ENCODE measurements at regions not wholly inside any gene's neighbourhood (a gene's known extent, or its start where the extent isn't known, plus 50 kb on each side); places are given as distances from the start of the nearest gene placed in this dataset.
"Not testable (repeated sequence)": the region's sequence is repeated elsewhere in the genome, so short reads cannot be mapped to it uniquely, and the experiment has no call there.

DNA sequence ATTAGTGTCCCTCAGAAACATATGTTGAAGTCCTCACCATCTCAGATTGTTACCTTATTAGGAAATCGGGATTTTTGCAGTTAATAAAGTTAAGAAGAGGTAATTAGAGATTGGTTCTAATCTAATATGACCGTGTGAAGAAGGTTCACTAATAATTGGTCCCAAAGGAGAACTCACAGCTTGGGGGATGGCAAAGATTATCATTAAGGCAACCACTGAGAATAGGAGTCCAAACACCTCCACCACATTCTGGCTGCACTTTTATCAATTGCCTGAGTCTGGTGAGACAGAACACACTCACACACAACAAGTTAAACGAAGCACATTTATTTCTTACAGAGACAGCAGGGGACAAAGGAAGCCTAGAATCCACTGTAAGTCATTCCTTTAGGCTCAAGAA, 94.9 kb upstream of the PRDM9 start:
- Histone ChIP-seq H3K4me3 (ENCODE audit: low read depth, low read length) (no peak overlapping the region), H3K4me1 (ENCODE audit: control insufficient read depth, insufficient read depth, low read length, unreplicated experiment) (no peaks in the 10 kb centered on the region), H2AFZ (ENCODE audit: low read length, unreplicated experiment) (no peak overlapping the region), H3K27ac (ENCODE audit: low read depth, low read length) (no peak overlapping the region), H3K36me3 (ENCODE audit: insufficient read depth, low read length) (no peaks in the 10 kb centered on the region), H3K27me3 (ENCODE audit: insufficient read depth, low read length) (no peaks in the 10 kb centered on the region), H3K79me2 (ENCODE audit: control insufficient read depth, insufficient read depth, low read length, unreplicated experiment) (no peaks in the 10 kb centered on the region)

DNA sequence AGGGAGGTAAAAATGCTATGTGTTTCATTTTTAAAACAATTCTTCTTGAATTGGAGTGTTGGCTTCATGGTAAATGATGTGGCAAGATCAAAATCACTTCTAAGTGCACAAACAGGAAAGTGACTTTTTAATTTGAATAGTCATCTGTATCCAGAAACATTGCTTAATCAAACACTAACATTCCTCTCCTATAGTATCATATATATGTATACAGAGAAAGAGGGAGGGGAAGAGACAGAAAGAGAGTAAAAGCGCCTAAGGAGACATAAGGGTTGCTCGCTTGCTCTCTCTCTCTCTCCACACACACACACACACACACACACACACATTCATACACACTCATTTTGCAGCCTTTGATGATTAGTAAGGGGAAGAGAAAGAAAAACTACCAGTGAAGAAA, 95.4 kb upstream of the PRDM9 start:
- H3K36me3 ChIP-seq (ENCODE audit: insufficient read depth, low read length) = no peaks in the 10 kb centered on the region
- no peak overlapping the region for H2AFZ ChIP-seq (ENCODE audit: low read length, unreplicated experiment)
- no peak overlapping the region for H3K4me3 ChIP-seq (ENCODE audit: low read depth, low read length)
- no peak overlapping the region for H3K27ac ChIP-seq (ENCODE audit: low read depth, low read length)
- no peaks in the 10 kb centered on the region for H3K79me2 ChIP-seq (ENCODE audit: control insufficient read depth, insufficient read depth, low read length, unreplicated experiment)
- H3K4me1 ChIP-seq (ENCODE audit: control insufficient read depth, insufficient read depth, low read length, unreplicated experiment) = no peaks in the 10 kb centered on the region
- no peaks in the 10 kb centered on the region for H3K27me3 ChIP-seq (ENCODE audit: insufficient read depth, low read length)

DNA sequence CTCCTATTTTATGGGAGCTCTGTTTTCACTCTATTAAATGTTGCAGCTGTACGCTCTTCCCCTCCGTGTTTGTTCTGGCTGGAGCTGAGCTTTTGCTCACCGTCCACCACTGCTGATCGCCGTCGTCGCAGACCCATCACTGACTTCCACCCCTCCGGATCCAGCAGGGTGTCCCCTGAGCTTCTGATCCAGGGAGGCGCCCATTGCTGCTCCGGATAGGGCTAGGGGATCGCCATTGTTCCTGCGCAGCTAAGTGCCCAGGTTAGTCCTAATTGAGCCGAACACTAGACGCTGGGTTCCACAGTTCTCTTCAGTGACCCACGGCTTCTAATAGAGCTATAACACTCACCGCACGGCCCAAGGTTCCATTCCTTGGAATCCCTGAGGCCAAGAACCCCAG, 96.2 kb upstream of the PRDM9 start:
- H3K27ac ChIP-seq (ENCODE audit: low read depth, low read length) = no peak overlapping the region
- no peaks in the 10 kb centered on the region for H3K27me3 ChIP-seq (ENCODE audit: insufficient read depth, low read length)
- H3K36me3 ChIP-seq (ENCODE audit: insufficient read depth, low read length) = no peaks in the 10 kb centered on the region
- no peak overlapping the region for H3K4me3 ChIP-seq (ENCODE audit: low read depth, low read length)
- H3K4me1 ChIP-seq (ENCODE audit: control insufficient read depth, insufficient read depth, low read length, unreplicated experiment) = no peaks in the 10 kb centered on the region
- H3K79me2 ChIP-seq (ENCODE audit: control insufficient read depth, insufficient read depth, low read length, unreplicated experiment) = no peaks in the 10 kb centered on the region
- H2AFZ ChIP-seq (ENCODE audit: low read length, unreplicated experiment) = no peak overlapping the region

DNA sequence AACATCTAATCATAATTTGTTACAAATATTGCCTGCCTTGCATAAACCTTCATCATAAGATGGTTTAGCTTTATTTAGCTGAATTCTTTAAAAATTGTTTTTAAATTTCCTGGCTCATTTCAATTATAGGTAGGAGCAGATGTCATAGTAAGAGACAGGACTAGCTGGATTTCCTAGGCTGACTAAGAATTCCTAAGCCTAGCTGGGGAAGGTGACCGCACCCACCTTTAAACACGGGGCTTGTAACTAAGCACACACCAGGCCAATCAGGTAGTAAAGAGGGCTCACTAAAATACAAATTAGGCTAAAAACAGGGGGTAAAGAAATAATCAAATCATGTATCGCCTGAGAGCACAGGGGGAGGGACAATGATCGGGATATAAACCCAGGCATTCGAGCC, 96.6 kb upstream of the PRDM9 start:
- not testable (repeated sequence) for H3K36me3 ChIP-seq (ENCODE audit: insufficient read depth, low read length); H3K4me3 ChIP-seq (ENCODE audit: low read depth, low read length); H2AFZ ChIP-seq (ENCODE audit: low read length, unreplicated experiment); H3K4me1 ChIP-seq (ENCODE audit: control insufficient read depth, insufficient read depth, low read length, unreplicated experiment); H3K27ac ChIP-seq (ENCODE audit: low read depth, low read length); H3K27me3 ChIP-seq (ENCODE audit: insufficient read depth, low read length); H3K79me2 ChIP-seq (ENCODE audit: control insufficient read depth, insufficient read depth, low read length, unreplicated experiment)

DNA sequence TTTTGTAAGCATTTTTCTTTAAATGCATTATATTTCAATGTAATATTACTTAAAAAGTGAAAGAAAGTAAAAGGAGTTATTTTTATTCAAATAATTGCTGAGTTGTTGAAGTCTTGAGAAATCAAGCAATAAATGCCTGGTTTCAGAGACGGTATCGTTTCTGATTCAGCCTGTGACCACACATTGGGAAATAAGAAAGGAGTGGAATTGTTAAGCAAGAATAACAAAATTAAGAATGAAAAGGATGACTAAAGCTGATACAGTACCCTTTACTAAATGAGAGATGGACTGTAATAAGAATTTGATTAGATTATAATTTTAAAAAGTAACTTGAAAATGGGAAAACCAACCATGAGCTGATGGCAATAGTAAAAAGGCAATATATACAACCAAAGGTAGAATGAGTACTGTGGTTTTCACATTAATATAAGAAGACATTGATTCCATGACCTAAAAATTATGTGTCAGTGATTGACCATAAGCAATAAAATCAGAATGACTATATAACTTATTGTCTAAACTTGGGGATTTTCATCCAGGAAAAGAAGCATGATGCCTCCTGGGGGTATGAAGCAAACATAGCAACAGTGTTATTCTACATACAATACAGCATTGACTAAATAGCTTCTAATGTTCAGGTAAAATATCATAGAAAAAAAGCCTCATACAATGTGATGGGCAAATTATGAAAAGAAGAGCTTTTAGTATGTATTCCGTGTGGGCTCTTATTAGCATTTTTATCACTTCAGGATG, 101.9 kb upstream of the PRDM9 start:
- Histone ChIP-seq H3K27me3 (ENCODE audit: insufficient read depth, low read length) (no peaks in the 10 kb centered on the region), H3K4me3 (ENCODE audit: low read depth, low read length) (no peak overlapping the region), H3K4me1 (ENCODE audit: control insufficient read depth, insufficient read depth, low read length, unreplicated experiment) (no peaks in the 10 kb centered on the region), H3K36me3 (ENCODE audit: insufficient read depth, low read length) (no peaks in the 10 kb centered on the region), H3K27ac (ENCODE audit: low read depth, low read length) (no peak overlapping the region), H2AFZ (ENCODE audit: low read length, unreplicated experiment) (no peak overlapping the region), H3K79me2 (ENCODE audit: control insufficient read depth, insufficient read depth, low read length, unreplicated experiment) (no peaks in the 10 kb centered on the region)

DNA sequence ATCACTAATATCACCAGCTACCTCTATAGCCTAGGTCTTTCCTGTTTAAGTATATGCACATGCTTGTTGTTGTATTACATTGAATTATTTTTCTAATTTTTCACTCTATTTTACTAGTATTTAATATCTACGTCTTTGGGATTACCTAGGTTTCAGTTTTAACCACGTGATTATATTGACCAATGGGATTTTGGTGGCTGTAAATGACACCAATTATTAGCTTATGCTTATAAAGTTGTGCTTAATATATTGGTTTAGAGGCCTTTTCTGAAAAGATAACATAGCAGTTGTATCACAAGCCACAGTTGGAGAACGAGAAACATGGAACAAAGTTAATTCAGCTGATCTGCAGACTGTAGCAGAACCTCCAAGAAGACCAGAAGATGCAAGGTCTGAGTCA, 104.8 kb upstream of the PRDM9 start:
- Histone ChIP-seq H3K4me1 (ENCODE audit: control insufficient read depth, insufficient read depth, low read length, unreplicated experiment) (no peaks in the 10 kb centered on the region), H2AFZ (ENCODE audit: low read length, unreplicated experiment) (no peak overlapping the region), H3K79me2 (ENCODE audit: control insufficient read depth, insufficient read depth, low read length, unreplicated experiment) (no peaks in the 10 kb centered on the region), H3K27me3 (ENCODE audit: insufficient read depth, low read length) (no peaks in the 10 kb centered on the region), H3K36me3 (ENCODE audit: insufficient read depth, low read length) (no peaks in the 10 kb centered on the region), H3K27ac (ENCODE audit: low read depth, low read length) (no peak overlapping the region), H3K4me3 (ENCODE audit: low read depth, low read length) (no peak overlapping the region)

DNA sequence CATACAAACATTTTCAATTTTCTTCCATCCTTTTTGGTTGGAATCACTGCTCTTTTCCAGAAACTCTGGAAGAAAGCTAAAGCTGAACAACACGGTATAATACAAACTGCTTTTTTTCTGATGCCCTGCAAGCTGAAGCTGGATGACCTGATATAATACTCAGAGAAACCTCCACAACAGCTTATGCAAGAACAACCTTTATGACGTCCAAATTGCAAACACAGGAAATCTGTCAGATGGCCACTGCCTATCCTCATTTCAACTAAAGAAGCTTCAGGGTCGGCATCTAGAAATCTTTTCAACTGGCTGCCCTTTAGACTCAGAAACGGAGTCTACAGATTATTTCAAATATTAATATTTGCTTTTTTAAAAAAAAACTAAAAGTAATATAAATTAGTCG, 106.5 kb upstream of the PRDM9 start:
- no peak overlapping the region for H3K27ac ChIP-seq (ENCODE audit: low read depth, low read length)
- H3K36me3 ChIP-seq (ENCODE audit: insufficient read depth, low read length) = no peaks in the 10 kb centered on the region
- H2AFZ ChIP-seq (ENCODE audit: low read length, unreplicated experiment) = no peak overlapping the region

DNA sequence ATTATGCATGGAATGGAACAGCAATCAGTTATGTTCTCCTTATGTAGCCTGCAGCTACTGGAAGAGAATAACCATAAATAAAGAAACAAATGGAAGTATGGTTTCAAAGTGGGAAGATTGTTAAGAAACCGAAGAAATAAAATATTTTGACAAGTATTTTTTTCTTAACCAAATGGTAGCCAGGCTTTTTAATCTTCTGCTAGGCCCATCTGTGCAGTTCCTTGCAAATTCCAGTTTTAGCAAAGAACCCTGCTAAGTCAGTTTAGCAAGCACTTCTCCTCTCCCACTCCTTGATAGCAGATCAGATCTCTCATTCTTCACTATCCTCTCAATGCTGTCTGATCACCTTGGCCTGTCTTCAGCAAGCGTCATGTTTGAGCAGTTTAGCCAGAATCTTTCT, 111.1 kb upstream of the PRDM9 start:
- no peak overlapping the region for H3K4me3 ChIP-seq (ENCODE audit: low read depth, low read length)
- no peak overlapping the region for H3K27ac ChIP-seq (ENCODE audit: low read depth, low read length)
- no peak overlapping the region for H2AFZ ChIP-seq (ENCODE audit: low read length, unreplicated experiment)
- no peaks in the 10 kb centered on the region for H3K36me3 ChIP-seq (ENCODE audit: insufficient read depth, low read length)
- H3K4me1 ChIP-seq (ENCODE audit: control insufficient read depth, insufficient read depth, low read length, unreplicated experiment) = no peaks in the 10 kb centered on the region
- H3K27me3 ChIP-seq (ENCODE audit: insufficient read depth, low read length) = no peaks in the 10 kb centered on the region
- H3K79me2 ChIP-seq (ENCODE audit: control insufficient read depth, insufficient read depth, low read length, unreplicated experiment) = no peaks in the 10 kb centered on the region

More for the DNA sequence above, 106.5 kb upstream of the PRDM9 start:
- H3K79me2 ChIP-seq (ENCODE audit: control insufficient read depth, insufficient read depth, low read length, unreplicated experiment) = no peaks in the 10 kb centered on the region
- H3K27me3 ChIP-seq (ENCODE audit: insufficient read depth, low read length) = no peaks in the 10 kb centered on the region
- H3K4me1 ChIP-seq (ENCODE audit: control insufficient read depth, insufficient read depth, low read length, unreplicated experiment) = no peaks in the 10 kb centered on the region
- no peak overlapping the region for H3K4me3 ChIP-seq (ENCODE audit: low read depth, low read length)

DNA sequence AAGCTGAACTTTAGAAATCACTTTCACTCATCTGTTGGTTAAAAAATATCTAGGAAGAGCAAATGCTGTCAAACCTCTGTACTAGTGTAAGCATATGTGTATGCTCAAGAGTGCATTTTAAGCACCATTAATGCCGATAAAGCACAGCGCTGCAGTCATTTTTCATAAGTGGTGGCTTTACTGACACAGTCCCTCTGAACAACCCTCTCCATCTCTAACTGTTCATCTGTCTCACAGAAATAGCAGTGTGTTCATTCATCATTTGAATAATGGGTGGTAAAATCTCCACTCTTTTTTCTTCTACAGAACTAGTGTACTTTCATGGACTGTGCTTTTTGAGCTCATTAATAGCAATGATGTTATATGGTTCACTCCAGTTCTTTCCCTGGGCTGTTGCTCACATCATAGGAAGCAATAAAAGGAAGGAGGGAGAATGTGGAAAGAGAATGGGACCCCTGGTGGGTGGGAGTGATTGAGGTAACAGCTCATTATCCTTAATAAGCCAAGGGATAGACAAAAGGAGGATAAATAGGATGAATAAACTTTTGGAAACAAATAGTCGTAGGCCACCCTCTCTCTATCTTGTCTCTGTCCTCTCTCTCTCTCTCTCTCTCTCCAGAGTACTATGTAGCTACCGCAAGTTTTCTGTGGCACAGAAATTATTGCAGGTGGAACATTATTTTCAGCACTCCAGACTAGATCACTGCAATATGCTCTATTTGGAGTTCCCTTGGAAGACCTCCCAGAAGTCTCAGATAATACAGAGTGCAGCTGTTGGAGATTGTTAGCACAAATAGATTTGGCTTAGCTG, 117.9 kb upstream of the PRDM9 start:
- H3K36me3 ChIP-seq (ENCODE audit: insufficient read depth, low read length) = no peaks in the 10 kb centered on the region
- no peaks in the 10 kb centered on the region for H3K79me2 ChIP-seq (ENCODE audit: control insufficient read depth, insufficient read depth, low read length, unreplicated experiment)
- no peak overlapping the region for H3K27ac ChIP-seq (ENCODE audit: low read depth, low read length)
- H3K4me1 ChIP-seq (ENCODE audit: control insufficient read depth, insufficient read depth, low read length, unreplicated experiment) = no peaks in the 10 kb centered on the region
- no peaks in the 10 kb centered on the region for H3K27me3 ChIP-seq (ENCODE audit: insufficient read depth, low read length)
- no peak overlapping the region for H2AFZ ChIP-seq (ENCODE audit: low read length, unreplicated experiment)
- H3K4me3 ChIP-seq (ENCODE audit: low read depth, low read length) = no peak overlapping the region

DNA sequence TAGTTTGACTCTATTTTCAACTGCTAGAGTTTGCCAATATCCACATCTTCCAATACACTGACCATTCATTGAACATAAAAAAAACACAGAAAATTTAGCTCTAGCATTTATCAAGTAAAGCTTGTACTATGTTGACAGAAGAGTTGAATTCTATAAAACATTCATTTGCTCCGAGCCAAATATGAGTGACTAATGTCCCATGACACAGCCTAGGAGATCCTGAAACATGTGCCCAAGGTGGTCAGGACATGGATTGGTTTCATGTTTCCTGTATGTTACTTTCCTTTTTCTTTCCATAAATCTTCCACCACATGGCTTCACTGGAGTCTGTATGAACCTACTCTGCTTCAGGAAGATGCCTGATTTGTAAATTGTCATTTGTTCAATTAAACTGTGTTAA, 122.4 kb upstream of the PRDM9 start:
- Histone ChIP-seq H3K27ac (ENCODE audit: low read depth, low read length) (no peak overlapping the region), H3K27me3 (ENCODE audit: insufficient read depth, low read length) (no peaks in the 10 kb centered on the region), H2AFZ (ENCODE audit: low read length, unreplicated experiment) (no peak overlapping the region), H3K79me2 (ENCODE audit: control insufficient read depth, insufficient read depth, low read length, unreplicated experiment) (no peaks in the 10 kb centered on the region), H3K36me3 (ENCODE audit: insufficient read depth, low read length) (no peaks in the 10 kb centered on the region), H3K4me1 (ENCODE audit: control insufficient read depth, insufficient read depth, low read length, unreplicated experiment) (no peaks in the 10 kb centered on the region), H3K4me3 (ENCODE audit: low read depth, low read length) (no peak overlapping the region)

DNA sequence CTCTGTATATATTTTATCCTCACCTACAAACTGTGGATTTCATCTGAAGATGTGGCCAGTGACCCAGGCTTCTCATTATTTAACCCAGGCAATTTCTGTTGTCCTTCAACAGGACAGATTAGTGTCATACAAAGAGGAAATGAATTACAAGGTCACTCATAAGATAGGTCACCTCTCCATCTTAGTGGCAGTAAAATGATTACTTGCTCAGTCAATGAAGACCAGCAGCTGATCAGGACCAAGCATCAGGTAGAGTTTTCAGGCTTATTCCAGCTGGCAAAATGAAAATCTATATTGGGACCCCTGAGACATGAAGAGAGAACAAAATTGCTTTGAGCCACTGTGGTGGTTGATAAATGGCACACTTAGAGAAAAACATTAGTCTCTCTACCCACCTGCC, 135.2 kb upstream of the PRDM9 start:
- H3K27ac ChIP-seq (ENCODE audit: low read depth, low read length) = no peak overlapping the region
- H3K79me2 ChIP-seq (ENCODE audit: control insufficient read depth, insufficient read depth, low read length, unreplicated experiment) = no peaks in the 10 kb centered on the region
- H3K4me3 ChIP-seq (ENCODE audit: low read depth, low read length) = no peak overlapping the region
- H3K36me3 ChIP-seq (ENCODE audit: insufficient read depth, low read length) = no peaks in the 10 kb centered on the region
- H2AFZ ChIP-seq (ENCODE audit: low read length, unreplicated experiment) = no peak overlapping the region
- H3K27me3 ChIP-seq (ENCODE audit: insufficient read depth, low read length) = no peaks in the 10 kb centered on the region
- H3K4me1 ChIP-seq (ENCODE audit: control insufficient read depth, insufficient read depth, low read length, unreplicated experiment) = no peaks in the 10 kb centered on the region
